ENCODE measurements at regions not wholly inside any gene's neighbourhood (a gene's known extent, or its start where the extent isn't known, plus 50 kb on each side); places are given as distances from the start of the nearest gene placed in this dataset.

DNA sequence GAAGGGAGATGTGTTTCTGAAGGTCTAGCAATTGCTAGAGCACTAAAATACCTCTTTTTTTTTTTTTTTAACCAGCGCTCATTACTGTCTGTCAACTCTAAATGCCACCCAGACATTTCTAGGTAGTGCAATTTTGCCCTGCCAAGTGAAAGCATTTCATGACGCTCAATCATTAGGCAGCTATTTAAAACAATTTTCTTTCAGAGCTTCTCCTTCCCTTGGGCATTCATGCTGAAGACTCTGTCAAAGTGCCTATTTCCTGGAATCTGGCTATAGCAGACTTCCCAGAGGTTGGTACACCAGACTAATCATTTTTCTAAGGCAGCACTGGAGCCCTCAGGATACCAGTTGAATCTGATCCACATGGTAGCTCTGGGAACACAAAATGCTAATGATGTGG is 97.0 kb upstream of the ANKRD55 start:
- Histone ChIP-seq H3K4me3 (ENCODE audit: low read depth, low read length) (no peak overlapping the region), H3K27me3 (ENCODE audit: control insufficient read depth, insufficient read depth, low read length) (no peaks in the 10 kb centered on the region), H3K36me3 (ENCODE audit: control insufficient read depth, insufficient read depth, low read length) (no peaks in the 10 kb centered on the region)
- TF ChIP-seq CTCF (IDR thresholded peaks at IDR 0.05; ENCODE audit: insufficient read depth, low read length, poor library complexity, severe bottlenecking): no peak
- DNase-seq (ENCODE audit: low read depth): no peak

DNA sequence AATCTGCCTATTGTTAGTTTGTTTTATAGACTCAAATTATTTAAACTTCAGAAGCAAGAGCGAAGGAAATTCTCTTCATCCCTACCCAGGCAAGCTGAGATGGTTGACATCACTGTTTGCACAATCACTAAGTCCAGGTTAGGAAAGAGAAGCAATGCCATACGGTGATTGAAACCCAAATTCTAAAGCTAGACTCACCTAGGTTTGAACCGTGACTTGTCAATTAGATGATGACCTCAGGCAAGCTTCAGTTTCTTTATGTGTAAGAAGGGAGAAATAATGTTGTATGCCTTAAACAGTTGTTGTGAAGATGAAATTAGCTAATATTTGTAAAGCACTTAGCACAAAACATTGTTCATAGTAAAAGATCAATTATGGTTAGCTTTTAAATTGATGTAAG is 96.5 kb upstream of the ANKRD55 start:
- no peak for DNase-seq (ENCODE audit: low read depth)
- H3K4me3 ChIP-seq (ENCODE audit: low read depth, low read length): no peak overlapping the region
- no peaks in the 10 kb centered on the region for H3K36me3 ChIP-seq (ENCODE audit: control insufficient read depth, insufficient read depth, low read length)
- TF ChIP-seq CTCF (IDR thresholded peaks at IDR 0.05; ENCODE audit: insufficient read depth, low read length, poor library complexity, severe bottlenecking): no peak
- H3K27me3 ChIP-seq (ENCODE audit: control insufficient read depth, insufficient read depth, low read length): no peaks in the 10 kb centered on the region

- H3K36me3 ChIP-seq (ENCODE audit: control insufficient read depth, insufficient read depth, low read length): no peaks in the 10 kb centered on the region
- TF ChIP-seq CTCF (IDR thresholded peaks at IDR 0.05; ENCODE audit: insufficient read depth, low read length, poor library complexity, severe bottlenecking): no peak
- H3K4me3 ChIP-seq (ENCODE audit: low read depth, low read length): no peak overlapping the region
- no peaks in the 10 kb centered on the region for H3K27me3 ChIP-seq (ENCODE audit: control insufficient read depth, insufficient read depth, low read length)
- peak; percentile 53 for DNase-seq (ENCODE audit: low read depth)
Measured at GRCh38 chr5:56328753-56329560, 95.8 kb upstream of the ANKRD55 start.

GRCh38 chr5:56327809-56328208 is 94.7 kb upstream of the ANKRD55 start:
- no peaks in the 10 kb centered on the region for H3K27me3 ChIP-seq (ENCODE audit: control insufficient read depth, insufficient read depth, low read length)
- TF ChIP-seq CTCF (IDR thresholded peaks at IDR 0.05; ENCODE audit: insufficient read depth, low read length, poor library complexity, severe bottlenecking): no peak
- no peak overlapping the region for H3K4me3 ChIP-seq (ENCODE audit: low read depth, low read length)
- H3K36me3 ChIP-seq (ENCODE audit: control insufficient read depth, insufficient read depth, low read length): no peaks in the 10 kb centered on the region
- no peak for DNase-seq (ENCODE audit: low read depth)

DNA sequence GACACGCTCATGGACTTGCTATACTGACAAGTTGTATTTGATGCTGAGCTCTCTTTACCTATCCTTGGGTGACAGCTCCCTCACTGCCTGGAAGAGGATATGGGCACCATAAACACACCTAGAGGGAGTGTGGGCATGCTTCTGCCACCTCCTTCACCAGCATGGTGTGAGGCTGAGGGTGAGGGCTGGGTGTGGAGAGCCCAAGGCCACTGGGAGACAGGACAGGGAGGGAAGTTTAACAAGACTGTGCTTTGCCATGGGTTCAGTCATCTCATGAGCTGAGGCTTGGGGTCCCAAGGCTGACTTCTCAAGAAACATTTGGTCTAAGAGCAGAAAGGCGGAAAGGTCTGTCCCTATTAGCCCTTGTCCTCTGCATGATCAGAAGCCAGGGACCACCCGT is 93.6 kb upstream of the ANKRD55 start:
- TF ChIP-seq CTCF (IDR thresholded peaks at IDR 0.05; ENCODE audit: insufficient read depth, low read length, poor library complexity, severe bottlenecking): no peak

DNA sequence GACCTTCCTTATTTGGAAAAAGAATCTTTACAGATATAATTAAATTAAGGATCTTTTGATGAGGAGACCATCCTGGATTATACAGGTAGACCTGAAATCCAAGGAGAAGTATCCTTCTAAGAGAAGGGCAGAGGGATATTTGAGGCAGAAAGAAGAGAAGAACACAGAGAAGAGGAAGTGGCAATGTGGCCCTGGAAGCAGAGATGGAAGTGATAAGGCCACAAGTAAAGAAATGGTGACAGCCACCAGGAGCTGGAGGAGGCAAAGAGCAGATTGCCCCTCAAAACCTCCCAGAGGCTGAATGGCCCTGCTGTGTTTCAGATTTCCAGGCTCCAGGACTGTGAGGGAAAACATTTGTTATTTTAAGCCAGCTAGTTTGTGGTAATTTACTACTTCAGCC is 93.0 kb upstream of the ANKRD55 start:
- TF ChIP-seq CTCF (IDR thresholded peaks at IDR 0.05; ENCODE audit: insufficient read depth, low read length, poor library complexity, severe bottlenecking): no peak
- no peak for DNase-seq (ENCODE audit: low read depth)
- no peaks in the 10 kb centered on the region for H3K36me3 ChIP-seq (ENCODE audit: control insufficient read depth, insufficient read depth, low read length)
- no peaks in the 10 kb centered on the region for H3K27me3 ChIP-seq (ENCODE audit: control insufficient read depth, insufficient read depth, low read length)
- H3K4me3 ChIP-seq (ENCODE audit: low read depth, low read length): no peak overlapping the region

More for the DNA sequence above, 93.6 kb upstream of the ANKRD55 start:
- no peak for DNase-seq (ENCODE audit: low read depth)
- Histone ChIP-seq H3K4me3 (ENCODE audit: low read depth, low read length) (no peak overlapping the region), H3K27me3 (ENCODE audit: control insufficient read depth, insufficient read depth, low read length) (no peaks in the 10 kb centered on the region), H3K36me3 (ENCODE audit: control insufficient read depth, insufficient read depth, low read length) (no peaks in the 10 kb centered on the region)
